Panc1 (cell line): ENCODE measurements at regions not wholly inside any gene's neighbourhood (a gene's known extent, or its start where the extent isn't known, plus 50 kb on each side); places are given as distances from the start of the nearest gene placed in this dataset.

ENCODE experiments used
- CTCF ChIP-seq: fragments of 450-650 bp; IDR thresholded peaks from 2 replicates; pipeline ENCODE4 v1.5.1; 2017; ENCODE audit warnings: mild to moderate bottlenecking
- POLR2AphosphoS5 ChIP-seq: IDR thresholded peaks from 2 replicates; pipeline ENCODE4 v1.6.1; 2012; ENCODE audit warnings: mild to moderate bottlenecking, low read depth, low read length, moderate library complexity
- REST ChIP-seq, 2 experiments: IDR thresholded peaks; 2 replicates each; pipeline ENCODE4 v1.6.1; 2011 to 2012; ENCODE audit warnings: low read depth in 2 of 2, control low read depth in 1 of 2, low read length in 1 of 2, mild to moderate bottlenecking in 1 of 2, moderate library complexity in 1 of 2; ENCODE audit not compliant: insufficient read depth in 1 of 2
- SIN3A ChIP-seq: IDR thresholded peaks from 2 replicates; pipeline ENCODE4 v1.6.1; 2012; ENCODE audit warnings: low read depth, mild to moderate bottlenecking, low read length, moderate library complexity, borderline replicate concordance; ENCODE audit not compliant: insufficient read depth

GRCh38 chr10:53230651-53231050, 458.1 kb upstream of the MBL2 start:
- TF ChIP-seq REST (IDR thresholded peaks at IDR 0.05; ENCODE audit: insufficient read depth in 1 of 2, low read depth in 2 of 2, low read length in 1 of 2) = no peak
- TF ChIP-seq CTCF = no peak
- no peak for TF ChIP-seq SIN3A
- TF ChIP-seq POLR2AphosphoS5 = no peak
